A673 (cell line): ENCODE measurements at regions not wholly inside any gene's neighbourhood (a gene's known extent, or its start where the extent isn't known, plus 50 kb on each side); places are given as distances from the start of the nearest gene placed in this dataset.

Source experiments
- CTCF ChIP-seq: fragments of 300-800, 200-600 bp; sonication (generic); conservative IDR thresholded peaks from 2 replicates; pipeline ENCODE4 v1.5.1; 2017; ENCODE audit warnings: low read depth, mild to moderate bottlenecking, antibody characterized with exemption, low read length, moderate library complexity, mixed read lengths
- EZH2 ChIP-seq: fragments of 200-600 bp; sonication (generic); IDR thresholded peaks from 2 replicates; pipeline ENCODE4 v1.6.1; 2017; ENCODE audit warnings: borderline replicate concordance, low read depth, mild to moderate bottlenecking, mixed read lengths, antibody characterized with exemption, low read length; ENCODE audit not compliant: poor library complexity, severe bottlenecking

DNA sequence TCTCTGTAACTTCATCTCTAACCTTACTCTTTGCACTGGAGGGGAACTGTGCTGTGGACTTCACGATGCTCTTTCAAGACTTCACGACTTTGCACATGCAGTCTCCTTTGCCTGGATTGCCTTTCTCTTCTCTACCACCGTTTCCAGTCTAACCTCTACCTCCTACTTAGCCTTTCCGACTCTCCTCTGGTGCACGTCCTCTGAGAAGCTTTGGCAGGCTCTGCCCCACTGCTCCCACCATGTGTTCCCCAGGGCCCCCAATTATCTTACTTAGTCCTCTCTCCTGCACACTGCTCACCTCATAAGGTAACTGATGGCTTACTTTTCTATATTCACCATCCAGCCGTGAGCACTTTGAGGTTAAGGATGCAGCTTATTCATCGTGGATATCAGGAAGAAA, 101.7 kb upstream of the GJB5 start:
- TF ChIP-seq CTCF: no peak
- TF ChIP-seq EZH2: no peak
